ENCODE measurements at regions not wholly inside any gene's neighbourhood (a gene's known extent, or its start where the extent isn't known, plus 50 kb on each side); places are given as distances from the start of the nearest gene placed in this dataset.

- TF ChIP-seq POLR2A (IDR thresholded peaks at IDR 0.05): no peak
- TF ChIP-seq, protein P1, sequence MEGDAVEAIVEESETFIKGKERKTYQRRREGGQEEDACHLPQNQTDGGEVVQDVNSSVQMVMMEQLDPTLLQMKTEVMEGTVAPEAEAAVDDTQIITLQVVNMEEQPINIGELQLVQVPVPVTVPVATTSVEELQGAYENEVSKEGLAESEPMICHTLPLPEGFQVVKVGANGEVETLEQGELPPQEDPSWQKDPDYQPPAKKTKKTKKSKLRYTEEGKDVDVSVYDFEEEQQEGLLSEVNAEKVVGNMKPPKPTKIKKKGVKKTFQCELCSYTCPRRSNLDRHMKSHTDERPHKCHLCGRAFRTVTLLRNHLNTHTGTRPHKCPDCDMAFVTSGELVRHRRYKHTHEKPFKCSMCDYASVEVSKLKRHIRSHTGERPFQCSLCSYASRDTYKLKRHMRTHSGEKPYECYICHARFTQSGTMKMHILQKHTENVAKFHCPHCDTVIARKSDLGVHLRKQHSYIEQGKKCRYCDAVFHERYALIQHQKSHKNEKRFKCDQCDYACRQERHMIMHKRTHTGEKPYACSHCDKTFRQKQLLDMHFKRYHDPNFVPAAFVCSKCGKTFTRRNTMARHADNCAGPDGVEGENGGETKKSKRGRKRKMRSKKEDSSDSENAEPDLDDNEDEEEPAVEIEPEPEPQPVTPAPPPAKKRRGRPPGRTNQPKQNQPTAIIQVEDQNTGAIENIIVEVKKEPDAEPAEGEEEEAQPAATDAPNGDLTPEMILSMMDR (IDR thresholded peaks at IDR 0.05): no peak
These were observed 99.2 kb upstream of the LIFR start for GRCh38 chr5:38655691-38656090.
